GM12878 (cell line): ENCODE measurements at regions not wholly inside any gene's neighbourhood (a gene's known extent, or its start where the extent isn't known, plus 50 kb on each side); places are given as distances from the start of the nearest gene placed in this dataset.

ENCODE experiments used
- CHD1 ChIP-seq: IDR thresholded peaks from 2 replicates; pipeline ENCODE4 v1.6.1; 2012; ENCODE audit warnings: low read depth, low read length, improper control_type of control experiment
- CHD4 ChIP-seq: fragments of 200-600 bp; sonication (generic); IDR thresholded peaks from 2 replicates; pipeline ENCODE4 v1.6.1; 2016; ENCODE audit warnings: mild to moderate bottlenecking
- JUND ChIP-seq: IDR thresholded peaks from 2 replicates; pipeline ENCODE4 v1.6.1; 2012; ENCODE audit warnings: low read depth, mild to moderate bottlenecking, low read length, improper control_type of control experiment, moderate library complexity
- NFIC ChIP-seq: IDR thresholded peaks from 2 replicates; pipeline ENCODE4 v1.6.1; 2012; ENCODE audit warnings: low read depth, mild to moderate bottlenecking, inconsistent platforms, low read length, moderate library complexity
- RB1 ChIP-seq: fragments of 450-650 bp; formaldehyde crosslinking; IDR thresholded peaks from 2 replicates; pipeline ENCODE4 v1.6.1; 2017; ENCODE audit warnings: mild to moderate bottlenecking, borderline replicate concordance
- REST ChIP-seq: IDR thresholded peaks from 2 replicates; pipeline ENCODE4 v1.6.1; 2012; ENCODE audit warnings: mild to moderate bottlenecking, low read depth, low read length
- ZNF622 ChIP-seq: fragments of 450-650 bp; IDR thresholded peaks from 2 replicates; pipeline ENCODE4 v1.6.1; 2017; ENCODE audit warnings: mild to moderate bottlenecking, inconsistent platforms
- TF ChIP-seq, protein P1 (sequence below), 3 experiments: IDR thresholded peaks in 2 of 3; conservative IDR thresholded peaks in 1 of 3; 2 replicates each; pipeline ENCODE4 v1.5.1; 2011; ENCODE audit warnings: low read depth in 3 of 3, low read length in 3 of 3, mild to moderate bottlenecking in 3 of 3, control low read depth in 2 of 3, moderate library complexity in 2 of 3, inconsistent platforms in 1 of 3, mixed read lengths in 1 of 3; ENCODE audit not compliant: control insufficient read depth in 2 of 3, insufficient read depth in 1 of 3; ENCODE audit errors: extremely low read depth in 1 of 3
- TF ChIP-seq, protein P2 (sequence below): IDR thresholded peaks from 2 replicates; pipeline ENCODE4 v1.6.1; 2011; ENCODE audit warnings: low read depth, mild to moderate bottlenecking, low read length, moderate library complexity, borderline replicate concordance; ENCODE audit errors: extremely low read depth
- TF ChIP-seq, protein P3 (sequence below): fragments of 450-650 bp; IDR thresholded peaks from 2 replicates; pipeline ENCODE4 v1.6.1; 2017; ENCODE audit warnings: mild to moderate bottlenecking

DNA sequence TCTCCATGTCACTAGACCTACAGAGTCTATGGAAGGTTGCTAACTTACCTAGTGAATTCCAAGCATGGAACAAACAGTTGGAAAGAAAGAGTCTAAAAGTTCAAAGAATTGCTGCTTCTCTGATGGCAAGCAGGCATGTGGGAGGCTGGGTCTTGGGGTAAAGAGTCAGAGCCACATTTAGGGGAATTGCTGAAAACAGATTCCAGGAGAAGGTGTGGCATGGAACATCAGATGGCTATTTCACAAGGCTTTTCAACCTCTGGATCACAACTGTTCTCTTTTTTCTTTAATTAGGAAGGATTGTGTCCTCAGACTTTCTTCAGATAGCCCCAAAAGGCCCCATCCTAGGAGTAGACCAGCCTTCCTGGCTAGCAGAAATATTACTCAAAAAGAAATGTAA lies 601.5 kb downstream of the MAFB start:
- TF ChIP-seq, protein P1, sequence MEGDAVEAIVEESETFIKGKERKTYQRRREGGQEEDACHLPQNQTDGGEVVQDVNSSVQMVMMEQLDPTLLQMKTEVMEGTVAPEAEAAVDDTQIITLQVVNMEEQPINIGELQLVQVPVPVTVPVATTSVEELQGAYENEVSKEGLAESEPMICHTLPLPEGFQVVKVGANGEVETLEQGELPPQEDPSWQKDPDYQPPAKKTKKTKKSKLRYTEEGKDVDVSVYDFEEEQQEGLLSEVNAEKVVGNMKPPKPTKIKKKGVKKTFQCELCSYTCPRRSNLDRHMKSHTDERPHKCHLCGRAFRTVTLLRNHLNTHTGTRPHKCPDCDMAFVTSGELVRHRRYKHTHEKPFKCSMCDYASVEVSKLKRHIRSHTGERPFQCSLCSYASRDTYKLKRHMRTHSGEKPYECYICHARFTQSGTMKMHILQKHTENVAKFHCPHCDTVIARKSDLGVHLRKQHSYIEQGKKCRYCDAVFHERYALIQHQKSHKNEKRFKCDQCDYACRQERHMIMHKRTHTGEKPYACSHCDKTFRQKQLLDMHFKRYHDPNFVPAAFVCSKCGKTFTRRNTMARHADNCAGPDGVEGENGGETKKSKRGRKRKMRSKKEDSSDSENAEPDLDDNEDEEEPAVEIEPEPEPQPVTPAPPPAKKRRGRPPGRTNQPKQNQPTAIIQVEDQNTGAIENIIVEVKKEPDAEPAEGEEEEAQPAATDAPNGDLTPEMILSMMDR (IDR thresholded peaks at IDR 0.05 in 2 of 3, conservative IDR thresholded peaks at IDR 0.05 in 1 of 3; ENCODE audit: control insufficient read depth in 2 of 3, extremely low read depth in 1 of 3, insufficient read depth in 1 of 3, low read depth in 3 of 3, low read length in 3 of 3): no peak
- TF ChIP-seq REST: no peak
- no peak for TF ChIP-seq JUND
- TF ChIP-seq, protein P2, sequence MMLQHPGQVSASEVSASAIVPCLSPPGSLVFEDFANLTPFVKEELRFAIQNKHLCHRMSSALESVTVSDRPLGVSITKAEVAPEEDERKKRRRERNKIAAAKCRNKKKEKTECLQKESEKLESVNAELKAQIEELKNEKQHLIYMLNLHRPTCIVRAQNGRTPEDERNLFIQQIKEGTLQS: no peak
- no peak for TF ChIP-seq RB1
- no peak for TF ChIP-seq CHD1
- no peak for TF ChIP-seq CHD4
- TF ChIP-seq, protein P3, sequence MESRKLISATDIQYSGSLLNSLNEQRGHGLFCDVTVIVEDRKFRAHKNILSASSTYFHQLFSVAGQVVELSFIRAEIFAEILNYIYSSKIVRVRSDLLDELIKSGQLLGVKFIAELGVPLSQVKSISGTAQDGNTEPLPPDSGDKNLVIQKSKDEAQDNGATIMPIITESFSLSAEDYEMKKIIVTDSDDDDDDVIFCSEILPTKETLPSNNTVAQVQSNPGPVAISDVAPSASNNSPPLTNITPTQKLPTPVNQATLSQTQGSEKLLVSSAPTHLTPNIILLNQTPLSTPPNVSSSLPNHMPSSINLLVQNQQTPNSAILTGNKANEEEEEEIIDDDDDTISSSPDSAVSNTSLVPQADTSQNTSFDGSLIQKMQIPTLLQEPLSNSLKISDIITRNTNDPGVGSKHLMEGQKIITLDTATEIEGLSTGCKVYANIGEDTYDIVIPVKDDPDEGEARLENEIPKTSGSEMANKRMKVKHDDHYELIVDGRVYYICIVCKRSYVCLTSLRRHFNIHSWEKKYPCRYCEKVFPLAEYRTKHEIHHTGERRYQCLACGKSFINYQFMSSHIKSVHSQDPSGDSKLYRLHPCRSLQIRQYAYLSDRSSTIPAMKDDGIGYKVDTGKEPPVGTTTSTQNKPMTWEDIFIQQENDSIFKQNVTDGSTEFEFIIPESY: no peak
- TF ChIP-seq NFIC: no peak
- TF ChIP-seq ZNF622: no peak
